ENCODE measurements at regions not wholly inside any gene's neighbourhood (a gene's known extent, or its start where the extent isn't known, plus 50 kb on each side); places are given as distances from the start of the nearest gene placed in this dataset.

DNA sequence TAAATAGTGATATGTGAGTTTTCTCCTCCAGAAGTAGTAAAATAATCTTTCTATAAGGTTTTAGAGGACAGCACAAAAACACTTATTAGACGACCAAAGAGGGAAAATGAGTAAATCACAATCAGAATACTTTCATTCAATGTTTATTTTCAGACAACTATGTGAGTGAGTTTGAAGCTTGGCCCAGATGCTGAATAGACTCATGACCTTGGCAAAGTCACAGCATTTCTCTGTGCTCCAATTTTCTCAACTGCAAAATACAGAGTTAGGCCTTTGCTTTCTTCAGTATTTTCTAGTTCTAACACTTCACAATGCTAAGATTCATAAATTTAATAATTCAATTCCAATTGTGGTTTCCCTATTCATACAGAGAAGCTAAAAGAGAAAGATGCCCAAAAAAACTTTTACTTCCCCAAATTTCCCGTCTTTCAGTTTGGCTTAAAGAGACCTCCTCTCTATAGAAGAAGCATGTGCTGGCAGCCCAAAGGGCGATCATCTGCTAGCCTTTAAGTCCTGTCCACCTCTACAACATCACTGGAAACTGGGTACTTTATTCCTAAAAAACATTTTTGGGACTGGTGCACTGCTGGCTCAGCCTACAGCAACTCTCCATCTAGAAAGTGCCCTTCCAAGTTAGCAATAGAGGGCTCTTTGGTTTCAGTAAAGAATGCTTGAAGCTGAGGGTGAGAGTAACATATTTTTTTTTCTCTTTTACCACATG lies 116.8 kb upstream of the GORAB start:
- Mint-ChIP-seq H3K9me3 (ENCODE audit: insufficient read depth) (no peaks in the 10 kb centered on the region), H3K4me3 (no peak overlapping the region), H3K27me3 (no peaks in the 10 kb centered on the region), H3K27ac (no peak overlapping the region), H3K4me1 (no peaks in the 10 kb centered on the region)
- no peak overlapping the region for H3K27ac ChIP-seq (ENCODE audit: low read length in 2 of 2)
- no peak for TF ChIP-seq EZH2 (IDR thresholded peaks at IDR 0.05; ENCODE audit: borderline replicate concordance, insufficient read depth, low read depth, low read length, poor library complexity, severe bottlenecking)
- TF ChIP-seq, protein P1, sequence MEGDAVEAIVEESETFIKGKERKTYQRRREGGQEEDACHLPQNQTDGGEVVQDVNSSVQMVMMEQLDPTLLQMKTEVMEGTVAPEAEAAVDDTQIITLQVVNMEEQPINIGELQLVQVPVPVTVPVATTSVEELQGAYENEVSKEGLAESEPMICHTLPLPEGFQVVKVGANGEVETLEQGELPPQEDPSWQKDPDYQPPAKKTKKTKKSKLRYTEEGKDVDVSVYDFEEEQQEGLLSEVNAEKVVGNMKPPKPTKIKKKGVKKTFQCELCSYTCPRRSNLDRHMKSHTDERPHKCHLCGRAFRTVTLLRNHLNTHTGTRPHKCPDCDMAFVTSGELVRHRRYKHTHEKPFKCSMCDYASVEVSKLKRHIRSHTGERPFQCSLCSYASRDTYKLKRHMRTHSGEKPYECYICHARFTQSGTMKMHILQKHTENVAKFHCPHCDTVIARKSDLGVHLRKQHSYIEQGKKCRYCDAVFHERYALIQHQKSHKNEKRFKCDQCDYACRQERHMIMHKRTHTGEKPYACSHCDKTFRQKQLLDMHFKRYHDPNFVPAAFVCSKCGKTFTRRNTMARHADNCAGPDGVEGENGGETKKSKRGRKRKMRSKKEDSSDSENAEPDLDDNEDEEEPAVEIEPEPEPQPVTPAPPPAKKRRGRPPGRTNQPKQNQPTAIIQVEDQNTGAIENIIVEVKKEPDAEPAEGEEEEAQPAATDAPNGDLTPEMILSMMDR (IDR thresholded peaks at IDR 0.05) = no peak
- no peaks in the 10 kb centered on the region for H3K36me3 ChIP-seq (replicated peaks in 1 of 2; ENCODE audit: control extremely low read depth in 1 of 2, control insufficient read depth in 1 of 2, extremely low read depth in 1 of 2, insufficient read depth in 2 of 2, low read length in 1 of 2)
- no peaks in the 10 kb centered on the region for H3K79me2 ChIP-seq (ENCODE audit: control insufficient read depth, insufficient read depth, low read length)
- H3K27me3 ChIP-seq (replicated peaks in 1 of 4; ENCODE audit: control extremely low read depth in 1 of 4, control insufficient read depth in 3 of 4, insufficient read depth in 4 of 4, low read length in 3 of 4) = no peaks in the 10 kb centered on the region
- intact Hi-C loops (cut with micrococcal nuclease) = no loop called here
- H3K9ac ChIP-seq (ENCODE audit: low read length) = no peak overlapping the region
- H4K20me1 ChIP-seq (ENCODE audit: control insufficient read depth, insufficient read depth, low read length, poor library complexity, severe bottlenecking) = no peaks in the 10 kb centered on the region
- no peak for ATAC-seq (ENCODE audit: low read depth)
- CTCF ChIA-PET = no interaction called here
- no peak overlapping the region for H2AFZ ChIP-seq (ENCODE audit: insufficient read depth, low read depth, low read length, poor library complexity, severe bottlenecking)
- no peaks in the 10 kb centered on the region for H3K4me1 ChIP-seq (ENCODE audit: control insufficient read depth in 2 of 2, insufficient read depth in 2 of 2, low read length in 2 of 2)
- H3K4me3 ChIP-seq (ENCODE audit: control extremely low read depth in 1 of 5, extremely low read depth in 1 of 5, insufficient read depth in 1 of 5, low read depth in 2 of 5, low read length in 4 of 5) = no peak overlapping the region
- WGBS (ENCODE audit: insufficient coverage) = 43% methylated on average over 2 of the region's 3 CpGs
- POLR2A ChIA-PET = no interaction called here
- H3K9me3 ChIP-seq (ENCODE audit: control extremely low read depth in 1 of 3, control insufficient read depth in 2 of 3, insufficient read depth in 1 of 3, low read length in 2 of 3) = peaks cover 0 to 2% (median 0%) of the 10 kb centered on the region in 3 donors
- no peak overlapping the region for H3K4me2 ChIP-seq (replicated peaks; ENCODE audit: low read depth, low read length, poor library complexity, severe bottlenecking)
- DNase-seq = no peak

DNA sequence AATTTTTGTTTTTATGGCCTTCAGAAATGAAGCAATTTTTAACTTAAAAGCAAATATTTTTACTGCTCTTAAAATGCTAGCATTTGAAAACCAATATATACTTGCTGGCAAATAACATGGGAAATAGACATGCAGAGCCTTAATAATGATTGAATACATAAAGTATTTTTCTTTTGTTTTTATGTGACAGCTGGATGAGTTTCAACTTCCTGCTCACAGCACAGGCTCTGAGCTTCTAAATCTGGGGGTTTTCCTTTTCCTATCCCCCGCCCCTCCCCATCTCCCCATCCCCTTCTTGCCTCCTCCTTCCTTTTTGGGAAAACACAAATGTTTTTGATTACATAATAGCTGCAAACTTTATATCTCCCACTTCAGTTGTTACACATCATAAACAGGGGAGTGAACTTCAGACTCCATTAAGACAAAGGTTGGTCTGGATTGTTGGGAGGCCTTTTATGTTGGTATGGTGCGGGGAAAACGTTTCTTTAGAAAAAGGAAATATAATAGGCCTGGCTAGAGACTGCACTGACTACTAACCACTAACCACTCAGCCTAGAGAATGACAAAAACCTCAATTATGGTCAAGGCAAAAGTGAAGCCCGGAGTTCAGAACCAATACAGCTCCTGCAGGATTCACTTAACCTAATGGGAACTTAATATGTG lies 116.1 kb upstream of the GORAB start:
- TF ChIP-seq, protein P1 (IDR thresholded peaks at IDR 0.05) = no peak
- TF ChIP-seq EZH2 (IDR thresholded peaks at IDR 0.05; ENCODE audit: borderline replicate concordance, insufficient read depth, low read depth, low read length, poor library complexity, severe bottlenecking) = no peak
- H3K4me1 Mint-ChIP-seq = no peaks in the 10 kb centered on the region
- Histone ChIP-seq H4K20me1 (ENCODE audit: control insufficient read depth, insufficient read depth, low read length, poor library complexity, severe bottlenecking) (no peaks in the 10 kb centered on the region), H2AFZ (ENCODE audit: insufficient read depth, low read depth, low read length, poor library complexity, severe bottlenecking) (no peak overlapping the region), H3K9ac (ENCODE audit: low read length) (no peak overlapping the region), H3K27me3 (replicated peaks in 1 of 4; ENCODE audit: control extremely low read depth in 1 of 4, control insufficient read depth in 3 of 4, insufficient read depth in 4 of 4, low read length in 3 of 4) (no peaks in the 10 kb centered on the region), H3K79me2 (ENCODE audit: control insufficient read depth, insufficient read depth, low read length) (no peaks in the 10 kb centered on the region), H3K4me3 (ENCODE audit: control extremely low read depth in 1 of 5, extremely low read depth in 1 of 5, insufficient read depth in 1 of 5, low read depth in 2 of 5, low read length in 4 of 5) (no peak overlapping the region), H3K4me1 (ENCODE audit: control insufficient read depth in 2 of 2, insufficient read depth in 2 of 2, low read length in 2 of 2) (no peaks in the 10 kb centered on the region), H3K9me3 (ENCODE audit: control extremely low read depth in 1 of 3, control insufficient read depth in 2 of 3, insufficient read depth in 1 of 3, low read length in 2 of 3) (peaks cover 0 to 2% (median 0%) of the 10 kb centered on the region in 3 donors), H3K27ac (ENCODE audit: low read length in 2 of 2) (no peak overlapping the region), H3K36me3 (replicated peaks in 1 of 2; ENCODE audit: control extremely low read depth in 1 of 2, control insufficient read depth in 1 of 2, extremely low read depth in 1 of 2, insufficient read depth in 2 of 2, low read length in 1 of 2) (no peaks in the 10 kb centered on the region), H3K4me2 (replicated peaks; ENCODE audit: low read depth, low read length, poor library complexity, severe bottlenecking) (no peak overlapping the region)
- no peaks in the 10 kb centered on the region for H3K9me3 Mint-ChIP-seq (ENCODE audit: insufficient read depth)
- ChIA-PET POLR2A (no interaction called here), CTCF (no interaction called here)
- no peak for ATAC-seq (ENCODE audit: low read depth)
- H3K4me3 Mint-ChIP-seq = no peak overlapping the region
- DNase-seq = no peak
- WGBS (ENCODE audit: insufficient coverage) = no CpG with 5 or more reads among the region's 4 CpGs
- intact Hi-C loops (cut with micrococcal nuclease) = no loop called here
- H3K27ac Mint-ChIP-seq = no peak overlapping the region
- no peaks in the 10 kb centered on the region for H3K27me3 Mint-ChIP-seq

Data from B cell (primary cell).